Activated CD8-positive, alpha-beta memory T cell treated with anti-CD3 and anti-CD28 coated beads, Interleukin-2, amount 50 U/mL, for 48 hours (primary cell): ENCODE measurements at regions not wholly inside any gene's neighbourhood (a gene's known extent, or its start where the extent isn't known, plus 50 kb on each side); places are given as distances from the start of the nearest gene placed in this dataset.
"Not testable (repeated sequence)": the region's sequence is repeated elsewhere in the genome, so short reads cannot be mapped to it uniquely, and the experiment has no call there.

Source experiments
- DNase-seq: peaks from one replicate; pipeline ENCODE4 v3.0.0-alpha.2; 2020

GRCh38 chr15:69908060-69908459 lies 189.7 kb downstream of the TLE3 start:
- DNase-seq, result no peak

- no peak for DNase-seq
These were observed 188.9 kb downstream of the TLE3 start for GRCh38 chr15:69908590-69909420.

GRCh38 chr15:69909719-69910444 lies 187.8 kb downstream of the TLE3 start:
- no peak for DNase-seq

GRCh38 chr15:69910514-69910913 lies 187.2 kb downstream of the TLE3 start:
- DNase-seq, result no peak

GRCh38 chr15:69912116-69912515 lies 185.6 kb downstream of the TLE3 start:
- no peak for DNase-seq

- DNase-seq, result no peak
These were observed 183.7 kb downstream of the TLE3 start for GRCh38 chr15:69914040-69914439.

GRCh38 chr15:69914960-69915359 lies 182.8 kb downstream of the TLE3 start:
- no peak for DNase-seq

GRCh38 chr15:69916169-69916785 lies 181.4 kb downstream of the TLE3 start:
- no peak for DNase-seq

GRCh38 chr15:69917056-69917455 lies 180.7 kb downstream of the TLE3 start:
- no peak for DNase-seq

- DNase-seq, result peak; percentile 13
These were observed 177.9 kb downstream of the TLE3 start for GRCh38 chr15:69919816-69920215.

- peak; percentile 12 for DNase-seq
These were observed 177.5 kb downstream of the TLE3 start for GRCh38 chr15:69920221-69920620.

- DNase-seq, result peak; percentile 12
These were observed 175.8 kb downstream of the TLE3 start for GRCh38 chr15:69921626-69922619.

- DNase-seq, result no peak
These were observed 173.2 kb downstream of the TLE3 start for GRCh38 chr15:69924531-69924930.

- DNase-seq, result peak; percentile 3
These were observed 171.7 kb downstream of the TLE3 start for GRCh38 chr15:69926006-69926405.

- peak; percentile 20 for DNase-seq
These were observed 171.0 kb downstream of the TLE3 start for GRCh38 chr15:69926721-69927120.

GRCh38 chr15:69928890-69929289 lies 168.8 kb downstream of the TLE3 start:
- not testable (repeated sequence) for DNase-seq

- DNase-seq, result no peak
These were observed 167.6 kb downstream of the TLE3 start for GRCh38 chr15:69929905-69930630.

- DNase-seq, result no peak
These were observed 167.0 kb downstream of the TLE3 start for GRCh38 chr15:69930754-69931153.

GRCh38 chr15:69931156-69931555 lies 166.6 kb downstream of the TLE3 start:
- DNase-seq, result no peak

GRCh38 chr15:69934607-69935006 lies 163.1 kb downstream of the TLE3 start:
- no peak for DNase-seq

- DNase-seq, result no peak
These were observed 157.9 kb downstream of the TLE3 start for GRCh38 chr15:69939513-69940440.
